ENCODE measurements at regions not wholly inside any gene's neighbourhood (a gene's known extent, or its start where the extent isn't known, plus 50 kb on each side); places are given as distances from the start of the nearest gene placed in this dataset.

GRCh38 chr7:31258391-31258790 lies 82.1 kb downstream of the NEUROD6 start:
- in situ Hi-C loops (cut with HindIII; ENCODE audit: low pct_unique_long_range_greater_than_20kb, low sequenced_read_pairs) = no loop called here
- no TSS peak for BruUV-seq (replicated peaks)
- ChIA-PET CTCF (no interaction called here), POLR2A (no interaction called here)
- no peaks in the 10 kb centered on the region for H3K36me3 ChIP-seq (ENCODE audit: control insufficient read depth, insufficient read depth, low read length)
- no peaks in the 10 kb centered on the region for H3K9me3 ChIP-seq (ENCODE audit: control insufficient read depth, insufficient read depth, low read depth, low read length)
- no peak overlapping the region for H3K4me3 ChIP-seq (ENCODE audit: low read depth in 2 of 2, low read length in 2 of 2)
- intact Hi-C loops (cut with micrococcal nuclease; ENCODE audit: unreplicated experiment) = no loop called here
- H3K27me3 ChIP-seq (ENCODE audit: control insufficient read depth, insufficient read depth, low read length) = peaks cover 7% of the 10 kb centered on the region
- TF ChIP-seq TCF7L2 (IDR thresholded peaks at IDR 0.05; ENCODE audit: low read depth, low read length) = no peak
- TF ChIP-seq SIN3A (IDR thresholded peaks at IDR 0.05; ENCODE audit: borderline replicate concordance, insufficient read depth, low read depth, low read length) = no peak
- H3K27ac ChIP-seq (ENCODE audit: low read length) = no peak overlapping the region
- ATAC-seq = no peak
- no peak for DNase-seq (ENCODE audit: low read depth, low spot score)
- H3K4me1 ChIP-seq (ENCODE audit: control insufficient read depth, insufficient read depth, low read length) = no peaks in the 10 kb centered on the region

DNA sequence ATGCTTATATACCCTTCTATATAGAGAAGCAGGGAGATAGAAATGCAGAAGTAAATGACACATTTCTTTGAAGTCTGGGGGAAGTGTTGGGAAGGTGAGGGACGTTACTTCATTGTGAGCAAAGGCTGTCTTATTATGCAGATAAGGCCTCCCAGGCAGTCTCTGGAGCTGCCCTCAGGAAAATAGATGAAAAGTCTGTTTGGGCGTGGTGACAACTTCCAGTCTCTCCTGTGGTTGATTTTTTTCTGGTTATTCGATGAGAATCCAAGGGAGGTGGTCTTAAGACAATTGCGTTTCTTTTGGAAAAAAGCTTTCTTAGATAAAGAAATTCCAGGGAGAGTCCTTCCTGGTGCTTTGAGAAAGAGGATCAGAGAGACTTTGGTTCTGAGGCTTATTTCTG lies 84.0 kb downstream of the NEUROD6 start:
- TF ChIP-seq, protein P1, sequence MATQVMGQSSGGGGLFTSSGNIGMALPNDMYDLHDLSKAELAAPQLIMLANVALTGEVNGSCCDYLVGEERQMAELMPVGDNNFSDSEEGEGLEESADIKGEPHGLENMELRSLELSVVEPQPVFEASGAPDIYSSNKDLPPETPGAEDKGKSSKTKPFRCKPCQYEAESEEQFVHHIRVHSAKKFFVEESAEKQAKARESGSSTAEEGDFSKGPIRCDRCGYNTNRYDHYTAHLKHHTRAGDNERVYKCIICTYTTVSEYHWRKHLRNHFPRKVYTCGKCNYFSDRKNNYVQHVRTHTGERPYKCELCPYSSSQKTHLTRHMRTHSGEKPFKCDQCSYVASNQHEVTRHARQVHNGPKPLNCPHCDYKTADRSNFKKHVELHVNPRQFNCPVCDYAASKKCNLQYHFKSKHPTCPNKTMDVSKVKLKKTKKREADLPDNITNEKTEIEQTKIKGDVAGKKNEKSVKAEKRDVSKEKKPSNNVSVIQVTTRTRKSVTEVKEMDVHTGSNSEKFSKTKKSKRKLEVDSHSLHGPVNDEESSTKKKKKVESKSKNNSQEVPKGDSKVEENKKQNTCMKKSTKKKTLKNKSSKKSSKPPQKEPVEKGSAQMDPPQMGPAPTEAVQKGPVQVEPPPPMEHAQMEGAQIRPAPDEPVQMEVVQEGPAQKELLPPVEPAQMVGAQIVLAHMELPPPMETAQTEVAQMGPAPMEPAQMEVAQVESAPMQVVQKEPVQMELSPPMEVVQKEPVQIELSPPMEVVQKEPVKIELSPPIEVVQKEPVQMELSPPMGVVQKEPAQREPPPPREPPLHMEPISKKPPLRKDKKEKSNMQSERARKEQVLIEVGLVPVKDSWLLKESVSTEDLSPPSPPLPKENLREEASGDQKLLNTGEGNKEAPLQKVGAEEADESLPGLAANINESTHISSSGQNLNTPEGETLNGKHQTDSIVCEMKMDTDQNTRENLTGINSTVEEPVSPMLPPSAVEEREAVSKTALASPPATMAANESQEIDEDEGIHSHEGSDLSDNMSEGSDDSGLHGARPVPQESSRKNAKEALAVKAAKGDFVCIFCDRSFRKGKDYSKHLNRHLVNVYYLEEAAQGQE (IDR thresholded peaks at IDR 0.05; ENCODE audit: insufficient read depth in 1 of 2, low read depth in 2 of 2, low read length in 1 of 2) = no peak
- TF ChIP-seq TCF7L2 (IDR thresholded peaks at IDR 0.05; ENCODE audit: low read depth, low read length) (no peak), POLR2AphosphoS5 (IDR thresholded peaks at IDR 0.05; ENCODE audit: low read depth, low read length) (no peak), CTCF (IDR thresholded peaks at IDR 0.05) (no peak), SIN3A (IDR thresholded peaks at IDR 0.05; ENCODE audit: borderline replicate concordance, insufficient read depth, low read depth, low read length) (no peak)
- in situ Hi-C loops (cut with HindIII; ENCODE audit: low pct_unique_long_range_greater_than_20kb, low sequenced_read_pairs) = no loop called here
- BruUV-seq (replicated peaks) = no TSS peak
- Histone ChIP-seq H3K9me3 (ENCODE audit: control insufficient read depth, insufficient read depth, low read depth, low read length) (no peaks in the 10 kb centered on the region), H3K4me3 (ENCODE audit: low read depth in 2 of 2, low read length in 2 of 2) (no peak overlapping the region), H3K27me3 (ENCODE audit: control insufficient read depth, insufficient read depth, low read length) (peaks cover 7% of the 10 kb centered on the region), H3K36me3 (ENCODE audit: control insufficient read depth, insufficient read depth, low read length) (no peaks in the 10 kb centered on the region), H3K4me1 (ENCODE audit: control insufficient read depth, insufficient read depth, low read length) (no peaks in the 10 kb centered on the region), H3K27ac (ENCODE audit: low read length) (no peak overlapping the region)
- intact Hi-C loops (cut with micrococcal nuclease; ENCODE audit: unreplicated experiment) = no loop called here
- ChIA-PET POLR2A (no interaction called here), CTCF (no interaction called here)
- no peak for DNase-seq (ENCODE audit: low read depth, low spot score)
- ATAC-seq = no peak

DNA sequence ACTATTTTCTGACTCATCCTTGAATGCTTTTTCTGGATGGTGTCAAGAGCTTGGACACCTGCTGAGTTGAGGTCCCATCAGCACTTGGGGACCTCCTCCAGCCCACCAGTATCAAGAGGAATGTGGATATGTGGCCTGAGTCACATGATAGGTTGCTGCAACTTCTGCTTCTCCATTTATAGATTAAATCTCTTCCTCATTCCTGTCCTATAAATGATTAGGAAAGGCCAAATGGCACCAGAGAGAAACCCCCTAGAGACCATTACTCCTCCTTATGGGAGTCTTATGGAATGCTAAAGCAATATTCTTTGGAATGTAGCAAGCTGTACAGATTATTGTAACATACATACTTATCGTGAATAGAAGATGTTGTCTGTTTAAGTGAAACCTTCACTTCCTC lies 85.6 kb downstream of the NEUROD6 start:
- ATAC-seq (no peak), DNase-seq (ENCODE audit: low read depth, low spot score) (no peak)
- Histone ChIP-seq H3K9me3 (ENCODE audit: control insufficient read depth, insufficient read depth, low read depth, low read length) (no peaks in the 10 kb centered on the region), H3K4me3 (ENCODE audit: low read depth in 2 of 2, low read length in 2 of 2) (no peak overlapping the region), H3K36me3 (ENCODE audit: control insufficient read depth, insufficient read depth, low read length) (no peaks in the 10 kb centered on the region), H3K27me3 (ENCODE audit: control insufficient read depth, insufficient read depth, low read length) (peaks cover 7% of the 10 kb centered on the region), H3K27ac (ENCODE audit: low read length) (no peak overlapping the region), H3K4me1 (ENCODE audit: control insufficient read depth, insufficient read depth, low read length) (no peaks in the 10 kb centered on the region)
- intact Hi-C loops (cut with micrococcal nuclease; ENCODE audit: unreplicated experiment) (no loop called here), in situ Hi-C loops (cut with HindIII; ENCODE audit: low pct_unique_long_range_greater_than_20kb, low sequenced_read_pairs) (no loop called here)
- no peak for TF ChIP-seq CTCF (IDR thresholded peaks at IDR 0.05)
- TF ChIP-seq POLR2AphosphoS5 (IDR thresholded peaks at IDR 0.05; ENCODE audit: low read depth, low read length) = no peak
- TF ChIP-seq, protein P1 (IDR thresholded peaks at IDR 0.05; ENCODE audit: insufficient read depth in 1 of 2, low read depth in 2 of 2, low read length in 1 of 2) = no peak
- TF ChIP-seq TCF7L2 (IDR thresholded peaks at IDR 0.05; ENCODE audit: low read depth, low read length) = no peak
- TF ChIP-seq SIN3A (IDR thresholded peaks at IDR 0.05; ENCODE audit: borderline replicate concordance, insufficient read depth, low read depth, low read length) = no peak
- no TSS peak for BruUV-seq (replicated peaks)
- ChIA-PET POLR2A (interaction anchor here (0.6 kb wide), 1 partner anchor 773 kb away, joined by 7 read pairs; no protein-coding TSS in a partner anchor), CTCF (no interaction called here)

Data from Panc1 (cell line).